GM21381 (cell line): ENCODE measurements at regions not wholly inside any gene's neighbourhood (a gene's known extent, or its start where the extent isn't known, plus 50 kb on each side); places are given as distances from the start of the nearest gene placed in this dataset.
"Not testable (repeated sequence)": the region's sequence is repeated elsewhere in the genome, so short reads cannot be mapped to it uniquely, and the experiment has no call there.

Experiments
- ATAC-seq: cut with Tn5 transposase; IDR thresholded peaks from one replicate; pipeline ENCODE4 v1.9.1; 2021; ENCODE audit warnings: mild to moderate bottlenecking, moderate library complexity; ENCODE audit not compliant: unreplicated experiment

- no peak for ATAC-seq
Observed at GRCh38 chr5:174610968-174611367, 113.4 kb upstream of the MSX2 start.

GRCh38 chr5:174612686-174613085 lies 111.7 kb upstream of the MSX2 start:
- no peak for ATAC-seq

- no peak for ATAC-seq
Observed at GRCh38 chr5:174614500-174615135, 109.8 kb upstream of the MSX2 start.

- ATAC-seq, result no peak
Observed at GRCh38 chr5:174616036-174616435, 108.3 kb upstream of the MSX2 start.

GRCh38 chr5:174617285-174617684 lies 107.1 kb upstream of the MSX2 start:
- ATAC-seq, result no peak

GRCh38 chr5:174617910-174618309 lies 106.5 kb upstream of the MSX2 start:
- ATAC-seq, result no peak

GRCh38 chr5:174618589-174618988 lies 105.8 kb upstream of the MSX2 start:
- no peak for ATAC-seq

- ATAC-seq, result no peak
Observed at GRCh38 chr5:174622067-174622466, 102.3 kb upstream of the MSX2 start.

- no peak for ATAC-seq
Observed at GRCh38 chr5:174623018-174623417, 101.4 kb upstream of the MSX2 start.

- ATAC-seq, result no peak
Observed at GRCh38 chr5:174623433-174624019, 100.9 kb upstream of the MSX2 start.

- no peak for ATAC-seq
Observed at GRCh38 chr5:174624733-174625522, 99.5 kb upstream of the MSX2 start.

GRCh38 chr5:174625591-174626350 lies 98.6 kb upstream of the MSX2 start:
- no peak for ATAC-seq

- no peak for ATAC-seq
Observed at GRCh38 chr5:174626369-174626920, 97.9 kb upstream of the MSX2 start.

GRCh38 chr5:174636094-174636493 lies 88.3 kb upstream of the MSX2 start:
- ATAC-seq, result no peak

- no peak for ATAC-seq
Observed at GRCh38 chr5:174642816-174643405, 81.5 kb upstream of the MSX2 start.

- ATAC-seq, result no peak
Observed at GRCh38 chr5:174644436-174644835, 79.9 kb upstream of the MSX2 start.

- ATAC-seq, result no peak
Observed at GRCh38 chr5:174644923-174645322, 79.5 kb upstream of the MSX2 start.

GRCh38 chr5:174645677-174646076 lies 78.7 kb upstream of the MSX2 start:
- no peak for ATAC-seq

GRCh38 chr5:174648618-174649017 lies 75.8 kb upstream of the MSX2 start:
- not testable (repeated sequence) for ATAC-seq

GRCh38 chr5:174649391-174649790 lies 75.0 kb upstream of the MSX2 start:
- no peak for ATAC-seq

- no peak for ATAC-seq
Observed at GRCh38 chr5:174654442-174654841, 69.9 kb upstream of the MSX2 start.
